KG1 (cell line): ENCODE measurements at regions not wholly inside any gene's neighbourhood (a gene's known extent, or its start where the extent isn't known, plus 50 kb on each side); places are given as distances from the start of the nearest gene placed in this dataset.

Experiments
- DNase-seq: peaks from one replicate; lab custom pipeline; 2025; lab: John Stamatoyannopoulos, UW

- no peak for DNase-seq
Observed at GRCh38 chr5:175034924-175035323, 310.5 kb downstream of the MSX2 start.

- DNase-seq = no peak
Observed at GRCh38 chr5:175032741-175033151, 308.4 kb downstream of the MSX2 start.

- no peak for DNase-seq
Observed at GRCh38 chr5:175032013-175032412, 307.6 kb downstream of the MSX2 start.

GRCh38 chr5:175027390-175027789 is 303.0 kb downstream of the MSX2 start:
- no peak for DNase-seq

GRCh38 chr5:175025077-175025476 is 300.7 kb downstream of the MSX2 start:
- DNase-seq = no peak

GRCh38 chr5:175021841-175022625 is 297.7 kb downstream of the MSX2 start:
- DNase-seq = no peak

GRCh38 chr5:175021321-175021720 is 296.9 kb downstream of the MSX2 start:
- DNase-seq = no peak

- DNase-seq = no peak
Observed at GRCh38 chr5:175015028-175015685, 290.8 kb downstream of the MSX2 start.

- DNase-seq = no peak
Observed at GRCh38 chr5:175013251-175013650, 288.9 kb downstream of the MSX2 start.

- DNase-seq = no peak
Observed at GRCh38 chr5:175012267-175012666, 287.9 kb downstream of the MSX2 start.

GRCh38 chr5:175003531-175003930 is 279.1 kb downstream of the MSX2 start:
- no peak for DNase-seq

GRCh38 chr5:175001876-175002645 is 277.7 kb downstream of the MSX2 start:
- no peak for DNase-seq

- no peak for DNase-seq
Observed at GRCh38 chr5:175001311-175001710, 276.9 kb downstream of the MSX2 start.

- DNase-seq = no peak
Observed at GRCh38 chr5:174999581-174999980, 275.2 kb downstream of the MSX2 start.

GRCh38 chr5:174998131-174998730 is 273.8 kb downstream of the MSX2 start:
- no peak for DNase-seq

- DNase-seq = no peak
Observed at GRCh38 chr5:174997688-174998087, 273.3 kb downstream of the MSX2 start.

- DNase-seq = no peak
Observed at GRCh38 chr5:174996941-174997340, 272.6 kb downstream of the MSX2 start.

- DNase-seq = no peak
Observed at GRCh38 chr5:174995827-174996226, 271.4 kb downstream of the MSX2 start.

- no peak for DNase-seq
Observed at GRCh38 chr5:174991847-174992246, 267.5 kb downstream of the MSX2 start.

- no peak for DNase-seq
Observed at GRCh38 chr5:174990909-174991308, 266.5 kb downstream of the MSX2 start.

GRCh38 chr5:174987443-174988012 is 263.1 kb downstream of the MSX2 start:
- DNase-seq = no peak

GRCh38 chr5:174984863-174985262 is 260.5 kb downstream of the MSX2 start:
- DNase-seq = no peak
